HG02973 (cell line): ENCODE measurements at regions not wholly inside any gene's neighbourhood (a gene's known extent, or its start where the extent isn't known, plus 50 kb on each side); places are given as distances from the start of the nearest gene placed in this dataset.
A peak's percentile ranks its signal among the peaks of the same experiment; 100 is the strongest.

Experiments used
- ATAC-seq: cut with Tn5 transposase; IDR thresholded peaks from one replicate; pipeline ENCODE4 v1.9.1; 2021; ENCODE audit warnings: moderate library complexity; ENCODE audit not compliant: unreplicated experiment

DNA sequence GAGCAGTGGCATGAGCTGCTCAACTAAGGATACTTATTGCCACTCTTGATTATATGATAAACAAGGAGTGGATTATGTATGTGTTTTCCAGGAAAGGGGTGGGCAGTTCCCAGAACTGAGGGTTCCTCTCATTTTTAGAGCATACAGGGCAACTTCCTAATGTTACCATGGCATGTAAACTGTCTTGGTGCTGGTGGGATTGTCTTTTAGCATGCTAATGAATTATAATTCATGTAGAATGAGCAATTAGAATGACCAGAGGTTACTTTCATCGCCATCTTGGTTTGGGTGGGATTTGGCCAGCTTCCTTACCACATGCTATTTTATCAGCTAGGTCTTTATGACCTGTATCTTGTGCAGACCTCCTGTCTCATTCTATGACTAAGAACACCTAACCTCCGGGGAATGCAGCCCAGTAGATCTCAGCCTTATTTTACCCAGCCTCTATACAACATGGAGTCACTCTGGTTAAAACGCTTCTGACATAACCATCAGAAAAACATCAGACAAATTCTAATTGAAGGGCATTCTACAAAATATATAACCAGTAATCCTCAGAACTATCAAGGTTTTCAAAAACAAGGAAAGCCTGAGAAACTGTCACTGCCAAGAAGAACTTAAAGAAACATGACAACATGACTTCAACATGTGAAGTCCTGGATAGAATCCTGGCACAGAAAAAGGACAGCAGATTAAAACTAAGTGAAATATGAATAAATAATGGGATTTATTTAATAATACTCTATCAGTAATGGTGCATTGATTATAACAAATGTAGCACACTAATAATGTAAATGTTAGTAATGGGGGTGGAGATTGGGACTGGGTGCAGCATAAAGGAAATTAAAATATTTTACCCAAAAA is 365.0 kb downstream of the SEMA3D start:
- ATAC-seq = no peak

DNA sequence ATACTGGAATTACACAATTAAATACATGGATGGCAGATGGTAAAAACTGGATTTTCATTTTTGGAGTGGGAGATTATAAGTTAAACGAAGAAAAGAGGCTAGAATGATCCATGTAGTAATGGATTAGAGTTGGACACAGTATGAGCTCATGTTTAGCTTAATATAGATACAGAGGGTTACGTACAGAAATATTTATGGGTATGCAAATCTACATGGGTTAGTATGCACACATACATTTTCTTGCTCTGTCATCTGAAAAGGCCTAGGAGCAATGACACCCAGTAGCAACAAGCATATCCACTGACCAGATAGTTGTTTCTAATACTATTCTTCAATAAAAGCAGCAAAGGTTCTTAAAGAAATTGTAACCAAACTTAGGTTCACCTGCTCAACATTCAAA is 366.4 kb downstream of the SEMA3D start:
- ATAC-seq = no peak

DNA sequence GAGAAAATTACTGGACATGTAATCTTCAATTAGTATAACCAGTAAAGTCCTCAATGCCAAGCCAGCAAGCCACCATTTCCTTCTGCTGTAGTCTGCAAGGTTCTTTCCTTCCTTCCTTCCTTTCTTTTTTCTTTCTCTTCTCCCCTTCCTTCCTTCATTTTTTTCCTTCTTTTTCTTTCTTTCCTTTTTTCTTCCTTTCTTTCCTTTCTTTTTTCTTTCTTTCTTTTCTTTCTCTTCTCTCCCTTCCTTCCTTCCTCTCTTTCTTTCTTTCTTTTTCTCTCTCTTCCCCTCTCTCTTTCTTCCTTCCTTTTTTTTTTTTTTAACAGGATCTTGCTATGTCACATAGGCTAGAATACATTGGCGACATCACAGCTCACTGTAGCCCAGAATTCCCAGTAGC is 369.8 kb downstream of the SEMA3D start:
- no peak for ATAC-seq

DNA sequence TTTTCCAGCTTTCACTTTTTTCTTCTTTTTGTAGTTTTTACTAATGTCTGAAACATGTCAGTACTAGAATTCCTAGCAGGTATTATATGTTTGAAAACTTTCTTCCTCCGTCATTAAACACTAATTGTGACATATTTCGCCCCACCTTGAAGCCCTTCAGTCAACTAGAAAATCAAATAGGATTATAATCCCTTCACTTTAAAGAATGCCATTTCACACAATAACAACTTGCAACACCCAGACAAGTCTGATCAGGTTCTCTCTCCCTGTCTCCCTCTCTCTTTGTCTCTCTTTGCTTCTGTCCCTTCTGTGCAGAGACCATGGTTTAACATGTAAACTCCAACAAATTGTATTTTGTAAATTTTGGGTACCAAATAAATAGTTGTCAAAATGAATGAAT is 373.5 kb downstream of the SEMA3D start:
- ATAC-seq = no peak

- no peak for ATAC-seq
Observed at GRCh38 chr7:84812021-84812420, 374.8 kb downstream of the SEMA3D start.

DNA sequence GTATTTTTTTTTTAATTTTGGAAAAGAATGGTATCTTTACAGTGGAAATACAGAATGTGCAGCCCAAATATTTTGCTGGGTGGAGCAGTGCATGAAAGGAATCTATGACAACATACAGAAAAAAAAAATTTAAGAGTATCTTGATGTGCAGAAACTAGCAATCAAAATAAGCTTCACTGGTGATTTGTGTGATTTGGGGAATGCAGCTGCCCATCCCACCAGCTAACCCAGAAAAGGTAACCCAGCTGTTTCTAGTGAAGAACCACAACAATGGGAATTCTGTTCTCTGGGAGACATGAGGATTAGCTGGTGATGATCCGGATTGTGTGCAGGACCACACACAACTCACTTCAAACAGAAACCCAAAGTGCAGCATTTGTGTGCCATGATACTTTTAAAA is 375.5 kb downstream of the SEMA3D start:
- no peak for ATAC-seq

DNA sequence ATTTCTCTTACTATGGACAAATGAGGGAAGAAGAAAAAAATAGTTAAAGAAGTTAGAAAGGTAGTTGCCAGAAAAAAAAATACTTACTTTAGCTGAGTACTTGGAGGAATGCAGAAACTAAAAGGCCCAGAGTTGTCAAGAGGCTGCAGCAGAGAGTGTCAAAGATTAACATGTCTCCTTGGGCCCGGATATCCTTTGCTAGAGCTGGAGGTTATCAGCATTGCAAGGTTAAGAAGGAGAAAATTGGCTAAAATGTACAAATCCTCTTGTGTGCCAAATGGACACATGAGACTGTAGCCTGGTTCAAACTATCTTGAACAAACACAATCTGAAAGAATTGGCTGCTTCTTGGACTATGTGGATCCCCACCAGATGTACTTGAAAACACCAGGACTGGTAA is 377.0 kb downstream of the SEMA3D start:
- ATAC-seq = no peak

GRCh38 chr7:84803979-84804378 is 382.9 kb downstream of the SEMA3D start:
- no peak for ATAC-seq

- no peak for ATAC-seq
Observed at GRCh38 chr7:84801396-84801795, 385.5 kb downstream of the SEMA3D start.

GRCh38 chr7:84800846-84801245 is 386.0 kb downstream of the SEMA3D start:
- no peak for ATAC-seq

DNA sequence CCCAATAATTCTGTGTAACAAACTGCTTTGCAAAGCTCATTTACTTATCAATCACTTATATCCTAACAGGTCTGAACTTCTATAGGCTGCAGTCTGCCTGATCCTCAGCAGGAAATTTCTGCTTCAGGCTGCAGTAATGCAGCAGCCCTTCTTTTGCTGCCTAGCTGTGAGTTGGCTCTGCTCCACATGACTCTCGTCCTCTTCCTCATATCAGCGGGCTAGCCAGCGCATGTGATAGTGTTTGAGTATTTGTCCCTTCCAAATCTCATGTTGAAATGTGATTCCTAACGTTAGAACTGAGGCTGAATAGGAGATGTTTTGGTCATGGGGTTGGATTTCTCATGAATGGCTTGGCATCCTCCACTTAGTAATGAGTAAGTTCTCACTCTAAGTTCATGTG is 387.8 kb downstream of the SEMA3D start:
- ATAC-seq = no peak

- peak; percentile 58 for ATAC-seq
Observed at GRCh38 chr7:84792231-84792893, 394.5 kb downstream of the SEMA3D start.

- no peak for ATAC-seq
Observed at GRCh38 chr7:84790882-84791281, 396.0 kb downstream of the SEMA3D start.

DNA sequence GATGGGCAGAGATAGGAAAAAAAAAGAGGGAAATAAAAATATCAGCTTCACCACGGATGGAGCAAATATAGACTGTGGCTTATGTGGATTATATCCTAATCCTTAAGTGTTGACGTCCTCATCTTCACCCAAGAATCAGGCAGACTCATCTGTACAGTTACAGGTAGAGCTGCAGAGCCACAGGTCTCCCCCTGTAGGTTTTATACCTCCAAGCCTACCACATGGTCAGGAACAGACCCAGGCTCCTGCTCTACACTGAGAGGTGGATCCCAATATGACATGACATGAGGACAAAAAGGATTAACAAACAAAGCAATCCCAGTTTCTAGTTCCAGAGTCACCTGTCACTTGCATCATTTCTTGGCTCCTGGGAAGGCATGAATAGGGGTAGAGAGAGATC is 400.8 kb downstream of the SEMA3D start:
- ATAC-seq = no peak

DNA sequence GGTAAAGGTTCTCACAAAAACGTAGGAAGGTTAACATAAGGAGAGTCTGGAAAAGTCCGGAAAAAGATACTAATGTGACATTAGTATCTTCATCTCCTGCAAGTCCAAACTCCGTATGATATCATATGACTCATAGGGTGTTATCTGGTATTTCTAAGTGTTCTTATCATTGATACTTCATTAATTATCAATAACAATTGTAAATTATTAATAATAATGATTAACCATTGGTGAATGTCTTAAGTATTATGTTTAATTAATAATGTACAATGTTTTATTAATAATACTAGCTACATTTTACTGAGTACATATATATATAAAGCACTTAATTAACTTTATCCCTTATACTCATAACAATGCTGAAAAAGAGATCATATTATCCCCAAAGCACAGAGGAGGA is 402.4 kb downstream of the SEMA3D start:
- ATAC-seq = no peak

DNA sequence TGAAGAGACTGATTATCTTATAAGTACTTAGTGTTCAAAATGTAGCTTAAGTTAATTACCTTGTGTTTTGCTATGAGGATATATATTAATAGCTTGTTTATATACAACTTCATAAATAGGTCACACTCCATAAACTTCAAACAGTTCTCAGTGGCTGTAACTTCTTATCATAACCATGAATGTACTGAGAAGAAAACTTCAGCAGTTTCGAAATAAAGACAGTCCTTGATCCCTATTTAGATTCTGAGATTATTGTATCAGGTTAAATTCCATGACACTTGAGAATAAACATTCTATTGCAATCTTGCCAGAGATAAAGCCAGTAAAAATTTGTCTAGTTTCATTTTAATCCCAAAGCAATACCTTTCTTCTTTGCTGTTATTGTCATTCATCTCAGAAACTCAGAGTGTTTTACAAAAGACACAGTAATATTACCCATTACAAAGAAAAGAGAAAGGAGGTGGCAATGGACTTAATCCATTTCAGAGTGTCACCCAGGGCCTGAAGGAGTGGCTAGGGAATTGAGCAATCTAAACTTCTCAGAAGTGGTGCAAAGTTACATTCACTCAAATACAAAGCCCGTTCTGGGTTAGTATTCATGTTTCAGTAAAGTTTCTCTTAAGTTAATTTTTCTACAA is 403.6 kb downstream of the SEMA3D start:
- ATAC-seq = no peak

DNA sequence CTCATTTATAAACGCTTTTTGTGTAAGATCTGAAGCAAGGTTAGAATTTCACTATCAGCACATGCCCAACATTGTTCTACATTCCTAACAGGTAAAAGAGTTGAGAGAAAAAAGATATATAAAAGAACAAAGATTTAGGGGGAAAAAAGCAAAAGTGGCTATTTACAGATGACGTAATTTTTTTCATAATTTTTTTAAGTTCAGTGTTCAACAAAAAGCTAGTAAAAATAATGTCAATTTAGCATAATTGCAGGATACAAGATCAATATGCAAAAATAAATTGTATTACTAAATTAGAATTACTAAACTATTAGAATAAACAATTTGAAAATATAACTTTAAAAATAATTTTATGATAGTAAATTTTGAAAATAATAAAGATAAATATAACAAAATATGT is 405.0 kb downstream of the SEMA3D start:
- ATAC-seq = no peak

DNA sequence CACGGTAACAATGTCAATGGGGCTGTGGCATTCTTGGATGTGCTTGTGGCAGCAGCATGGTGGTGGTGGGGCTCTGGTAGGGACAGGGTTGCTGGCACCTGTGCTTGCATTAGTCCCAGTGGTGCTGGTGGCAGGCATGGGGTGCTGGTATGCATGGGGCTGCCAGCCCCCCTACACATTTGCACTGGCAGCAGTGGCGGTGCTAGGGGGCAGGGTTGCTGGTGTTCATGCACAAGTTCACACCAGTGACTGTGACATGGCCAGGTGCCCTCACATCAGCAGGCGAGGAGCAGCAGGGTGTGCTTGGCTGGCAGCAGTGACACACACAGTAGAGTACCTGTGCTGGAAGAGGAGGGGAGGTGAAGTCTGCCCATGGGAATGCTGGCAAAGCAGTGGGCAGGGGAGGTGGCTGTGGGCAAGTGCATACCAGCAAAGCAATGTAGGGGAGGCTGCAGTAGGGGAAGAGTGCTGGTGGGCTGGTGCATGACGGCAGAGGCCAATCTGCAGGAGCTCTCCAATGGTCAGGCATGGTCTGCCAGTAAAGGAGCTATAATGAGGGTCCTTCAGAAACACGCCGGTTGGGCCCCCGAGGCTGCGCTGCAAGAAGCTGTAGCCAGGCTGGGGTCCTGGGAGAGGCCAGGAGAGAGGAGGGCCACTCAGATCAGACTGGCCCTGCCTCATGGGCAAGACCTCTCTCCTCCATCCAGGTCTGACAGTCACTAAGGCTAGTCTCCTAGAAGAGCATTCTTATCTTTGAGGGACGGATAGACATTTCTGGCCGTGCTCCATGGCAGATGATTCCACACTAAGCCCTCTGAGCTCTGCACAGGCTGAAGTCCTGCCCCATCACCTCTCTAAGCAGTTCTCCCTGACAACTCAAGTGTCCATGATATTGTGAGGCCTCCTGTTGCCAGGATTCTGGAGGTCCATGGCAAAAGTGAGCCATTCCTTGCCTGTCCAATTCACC is 406.4 kb downstream of the SEMA3D start:
- ATAC-seq = no peak

DNA sequence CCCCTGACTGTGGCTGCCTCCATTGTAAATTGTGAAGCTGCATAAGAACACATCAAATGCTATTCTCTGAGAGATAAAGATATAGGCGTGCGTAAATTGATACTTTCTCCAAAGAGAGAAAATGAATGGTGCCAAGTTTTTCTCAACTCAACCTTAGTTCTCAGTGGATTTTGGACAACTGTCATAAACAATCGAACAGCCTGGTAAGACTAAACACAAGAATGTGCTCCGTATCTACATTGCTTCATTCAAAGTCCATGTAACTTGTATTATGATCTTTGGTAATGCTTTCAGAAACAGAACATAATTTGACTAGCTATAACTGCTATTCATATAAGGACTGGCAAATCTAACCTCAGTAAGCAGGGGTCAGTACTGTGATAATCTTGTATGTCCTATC is 429.1 kb downstream of the SEMA3D start:
- ATAC-seq = no peak

DNA sequence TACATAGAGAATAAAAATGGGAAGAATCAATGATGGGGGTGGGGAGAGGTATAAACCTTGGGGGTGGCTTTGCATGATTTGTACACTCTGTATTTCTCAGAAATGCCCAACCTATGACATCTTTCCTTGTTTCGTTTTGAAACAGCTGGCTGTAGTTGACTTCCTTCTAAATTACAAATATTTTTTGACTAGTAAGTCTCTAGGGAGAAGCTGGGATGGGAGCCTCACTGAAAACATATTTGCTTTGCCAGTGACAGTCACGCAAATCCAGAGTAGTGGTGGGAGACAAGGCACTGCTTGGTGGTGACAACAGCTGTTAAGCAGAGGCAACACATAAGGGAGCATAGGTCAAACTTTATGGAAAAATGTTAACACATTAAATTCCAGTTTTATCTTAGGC is 440.5 kb downstream of the SEMA3D start:
- ATAC-seq = no peak

DNA sequence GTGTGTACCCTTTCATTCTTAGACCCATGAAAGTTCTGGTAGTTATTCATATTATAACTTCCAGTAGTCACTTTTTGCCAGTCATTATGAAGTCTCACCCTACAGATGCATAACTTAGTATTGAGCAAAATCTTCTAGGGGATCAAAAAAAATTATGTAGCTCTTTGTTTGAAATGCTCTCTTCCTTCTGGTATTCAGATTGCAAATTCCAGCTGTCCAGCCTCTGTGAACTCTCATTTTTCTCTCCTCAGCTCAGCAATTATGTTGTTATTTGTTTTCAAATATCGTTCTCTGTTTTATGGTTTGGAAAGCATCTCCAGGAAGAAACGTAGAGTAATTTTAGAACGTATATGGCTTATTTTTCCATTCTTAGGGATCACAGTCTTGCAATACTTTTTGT is 442.5 kb downstream of the SEMA3D start:
- ATAC-seq = no peak
